Pancreas (tissue), 10 donors: ENCODE measurements at regions not wholly inside any gene's neighbourhood (a gene's known extent, or its start where the extent isn't known, plus 50 kb on each side); places are given as distances from the start of the nearest gene placed in this dataset.

ENCODE experiments used
- ATAC-seq, 4 donors: fragments of 200-7000 bp; cut with Tn5 transposase; one replicate each; pipeline versions ENCODE4 v1.8.0 to v1.9.1; 2020; ENCODE audit warnings: mild to moderate bottlenecking in 4 of 4, moderate library complexity in 4 of 4
- DNase-seq, 6 donors: peaks; one replicate each; pipeline ENCODE4 v3.0.0-alpha.2; 2020
- FAIRE-seq: peaks from 2 replicates; lab custom pipeline; 2012; peaks lifted over from hg19 to GRCh38; lab: Jason Lieb, UNC
- H3K27ac ChIP-seq, 4 donors: fragments of 200-600 bp; sonication (generic); 1 replicate in 3 of 4; 2 replicates in 1 of 4; pipeline versions ENCODE4 v1.5.0 to v1.8.0; 2020
- H3K27me3 ChIP-seq, 4 donors: fragments of 200-600 bp; one replicate each; pipeline ENCODE4 v1.8.0; 2021
- H3K36me3 ChIP-seq, 3 donors: fragments of 200-600 bp; sonication (generic) in 1 of 3; one replicate each; pipeline versions ENCODE4 v1.5.0 to v1.8.0; 2020 to 2021
- H3K4me1 ChIP-seq, 3 donors: fragments of 200-600 bp; one replicate each; pipeline ENCODE4 v1.8.0; 2021
- H3K4me3 ChIP-seq, 4 donors: fragments of 200-600 bp; sonication (generic) in 2 of 4; one replicate each; pipeline versions ENCODE4 v1.5.0 to v1.8.0; 2020 to 2021
- H3K9me3 ChIP-seq, 4 donors: fragments of 200-600 bp; one replicate each; pipeline ENCODE4 v1.8.0; 2021
- CTCF ChIP-seq, 4 donors: fragments of 200-600 bp; sonication (generic) in 3 of 4; IDR thresholded peaks; one replicate each; pipeline versions ENCODE4 v1.5.0 to v1.8.0; 2021; ENCODE audit warnings: antibody characterized with exemption in 4 of 4
- WGBS, 2 donors: extraction: QIAGEN DNeasy Blood & Tissue Kit; methylation state at CpG; one replicate each; pipeline ENCODE4 v1.1.7; 2013; 5-methylcytosine and 5-hydroxymethylcytosine counted together
- intact Hi-C, 3 donors: fragments of 100-400 bp; cut with DNase I; formaldehyde crosslinking; loops; one replicate each; pipeline versions ENCODE4 v1.11.1 to v1.14.2; 2022
- donor health status: healthy with polysubstance abuse.
- donor health status: DM: no; HTN: no; CAD: no; lungs with moderate emphysema.
- donor health status: DM: no; HTN: no; CAD: no.
- donor health status: control.
- donor health status: control.
- donor health status: Bipolar disorder and iron deficiency.
- donor health status: DM: yes; HTN: yes; CAD: no.
- donor health status: DM: no; HTN: no; CAD: no.
- donor health status: DM: no; HTN: no; CAD: no.
- donor health status: DM: yes; HTN: yes; CAD: no.

GRCh38 chr3:165549665-165550064 is 287.6 kb downstream of the BCHE start:
- DNase-seq (no peak), ATAC-seq (peak in 1 of 4 donors; percentile 41), FAIRE-seq (no peak)
- H3K27ac ChIP-seq = no peak overlapping the region
- H3K4me1 ChIP-seq = peaks cover 0 to 9% (median 4%) of the 10 kb centered on the region in 3 donors
- no peak overlapping the region for H3K4me3 ChIP-seq
- H3K9me3 ChIP-seq = no peaks in the 10 kb centered on the region
- no peaks in the 10 kb centered on the region for H3K27me3 ChIP-seq
- TF ChIP-seq CTCF (IDR thresholded peaks at IDR 0.05) = no peak
- 39 to 42% methylated on average over 5 of the region's 5 CpGs for WGBS, 2 donors
- intact Hi-C loops = no loop called here
- H3K36me3 ChIP-seq = no peaks in the 10 kb centered on the region

GRCh38 chr3:165549037-165549436 is 288.2 kb downstream of the BCHE start:
- Histone ChIP-seq H3K9me3 (no peaks in the 10 kb centered on the region), H3K27ac (no peak overlapping the region), H3K36me3 (no peaks in the 10 kb centered on the region), H3K4me3 (no peak overlapping the region), H3K4me1 (peaks cover 0 to 9% (median 4%) of the 10 kb centered on the region in 3 donors), H3K27me3 (no peaks in the 10 kb centered on the region)
- intact Hi-C loops = no loop called here
- ATAC-seq (no peak), DNase-seq (no peak), FAIRE-seq (no peak)
- no peak for TF ChIP-seq CTCF (IDR thresholded peaks at IDR 0.05)
- WGBS, 2 donors = 54 to 78% methylated on average over 1 of the region's 1 CpG

- 42 to 43% methylated on average over 4 of the region's 4 CpGs for WGBS, 2 donors
- no peak for FAIRE-seq
- H3K4me1 ChIP-seq = peaks cover 0 to 9% (median 4%) of the 10 kb centered on the region in 3 donors
- H3K27ac ChIP-seq = no peak overlapping the region
- peak in 2 of 4 donors; percentile 13 to 57 for ATAC-seq
- no peaks in the 10 kb centered on the region for H3K9me3 ChIP-seq
- H3K4me3 ChIP-seq = no peak overlapping the region
- DNase-seq = no peak
- H3K36me3 ChIP-seq = no peaks in the 10 kb centered on the region
- no peak for TF ChIP-seq CTCF (IDR thresholded peaks at IDR 0.05)
- intact Hi-C loops = no loop called here
- no peaks in the 10 kb centered on the region for H3K27me3 ChIP-seq
These were observed 292.2 kb downstream of the BCHE start for GRCh38 chr3:165545059-165545458.

GRCh38 chr3:165544432-165544831 is 292.8 kb downstream of the BCHE start:
- H3K4me1 ChIP-seq = peaks cover 0 to 9% (median 4%) of the 10 kb centered on the region in 3 donors
- TF ChIP-seq CTCF (IDR thresholded peaks at IDR 0.05) = no peak
- DNase-seq (no peak), ATAC-seq (no peak), FAIRE-seq (no peak)
- no peaks in the 10 kb centered on the region for H3K27me3 ChIP-seq
- no peaks in the 10 kb centered on the region for H3K36me3 ChIP-seq
- H3K9me3 ChIP-seq = no peaks in the 10 kb centered on the region
- no peak overlapping the region for H3K27ac ChIP-seq
- H3K4me3 ChIP-seq = no peak overlapping the region
- intact Hi-C loops = no loop called here
- WGBS, 2 donors = 90 to 93% methylated on average over 7 of the region's 7 CpGs

GRCh38 chr3:165538166-165538565 is 299.1 kb downstream of the BCHE start:
- H3K27ac ChIP-seq = no peak overlapping the region
- WGBS, 2 donors = 72 to 73% methylated on average over 2 of the region's 2 CpGs
- H3K9me3 ChIP-seq = no peaks in the 10 kb centered on the region
- H3K36me3 ChIP-seq = no peaks in the 10 kb centered on the region
- H3K27me3 ChIP-seq = no peaks in the 10 kb centered on the region
- FAIRE-seq = no peak
- no peaks in the 10 kb centered on the region for H3K4me1 ChIP-seq
- ATAC-seq = no peak
- intact Hi-C loops = no loop called here
- no peak overlapping the region for H3K4me3 ChIP-seq
- TF ChIP-seq CTCF (IDR thresholded peaks at IDR 0.05) = no peak
- no peak for DNase-seq
